ENCODE measurements at regions not wholly inside any gene's neighbourhood (a gene's known extent, or its start where the extent isn't known, plus 50 kb on each side); places are given as distances from the start of the nearest gene placed in this dataset.

DNA sequence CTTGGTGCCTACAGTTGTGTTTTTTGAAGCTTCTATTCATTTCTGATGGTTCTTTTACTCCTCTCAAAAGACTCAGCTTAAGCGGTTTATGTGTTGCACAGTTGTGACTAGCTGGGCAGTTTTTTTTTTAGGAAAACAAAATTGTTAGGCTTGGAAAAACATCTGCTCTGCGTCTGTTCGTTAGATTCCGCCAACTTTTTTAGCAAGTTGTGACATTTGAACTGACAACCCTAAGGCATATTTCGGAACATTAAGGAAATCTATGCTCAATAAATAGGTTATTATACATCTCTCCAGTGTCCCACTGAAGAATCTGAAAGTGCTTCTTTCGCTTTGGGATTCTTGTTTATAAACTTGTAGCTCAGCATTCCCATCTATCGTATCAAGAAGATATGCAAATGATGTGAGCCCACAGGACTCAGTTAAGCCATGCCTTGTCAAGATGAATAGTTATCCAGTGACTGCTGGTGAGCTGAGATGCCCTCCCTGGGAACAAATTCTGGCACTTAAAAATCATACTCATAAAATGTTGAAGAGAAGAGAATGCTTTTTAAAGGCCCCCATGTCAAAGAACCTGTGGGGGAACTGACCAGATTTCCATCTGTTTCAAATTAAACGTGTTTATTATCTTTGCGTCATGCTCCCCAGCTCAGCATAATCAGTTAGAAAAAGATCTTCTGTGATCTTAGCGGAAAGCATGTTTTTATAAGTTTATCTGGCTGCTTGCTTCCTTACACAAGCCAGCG lies 109.0 kb upstream of the FAM20A start:
- H3K27ac ChIP-seq (ENCODE audit: control insufficient read depth, insufficient read depth): no peak overlapping the region
- H3K79me2 ChIP-seq (ENCODE audit: control insufficient read depth, insufficient read depth, low read length): no peaks in the 10 kb centered on the region
- no TSS peak for BruUV-seq (replicated peaks)
- intact Hi-C loops (cut with micrococcal nuclease; ENCODE audit: unreplicated experiment) (no loop called here), in situ Hi-C loops (cut with MboI) (no loop called here)
- H2AFZ ChIP-seq (ENCODE audit: control insufficient read depth, low read depth, low read length): no peak overlapping the region
- DNase-seq (ENCODE audit: low read depth, low spot score) (no peak), ATAC-seq (no peak), FAIRE-seq (no peak)
- H3K36me3 ChIP-seq (ENCODE audit: control insufficient read depth in 2 of 2, insufficient read depth in 2 of 2, low read length in 1 of 2): no peaks in the 10 kb centered on the region
- RAD21 ChIA-PET (ENCODE audit: unreplicated experiment): no interaction called here
- POLR2A ChIA-PET: no interaction called here
- CTCF ChIA-PET: interaction anchor here (0.9 kb wide), 1 partner anchor 62 kb away, joined by 3 read pairs; no protein-coding TSS in a partner anchor
- H3K9me3 ChIP-seq (replicated peaks; ENCODE audit: control insufficient read depth, insufficient read depth, low read length): no peaks in the 10 kb centered on the region
- no peak overlapping the region for H3K4me3 ChIP-seq
- no peaks in the 10 kb centered on the region for H4K20me1 ChIP-seq (ENCODE audit: control insufficient read depth, insufficient read depth)
- H3K4me2 ChIP-seq (ENCODE audit: control insufficient read depth, insufficient read depth): no peak overlapping the region
- SMC1A ChIA-PET (ENCODE audit: uncharacterized antibody, unreplicated experiment): interaction anchor here (1.2 kb wide), 1 partner anchor 9 kb away, joined by 3 read pairs; no protein-coding TSS in a partner anchor
- no peaks in the 10 kb centered on the region; a peak in 1 of 4 replicates for H3K27me3 ChIP-seq (replicated peaks in 1 of 2; ENCODE audit: control insufficient read depth in 2 of 2, insufficient read depth in 2 of 2, low read length in 1 of 2)
- H3K4me1 ChIP-seq (ENCODE audit: control insufficient read depth, insufficient read depth, low read length): no peaks in the 10 kb centered on the region
- TF ChIP-seq SIX5 (IDR thresholded peaks at IDR 0.05; ENCODE audit: low read depth, low read length, severe bottlenecking) (no peak), TCF3 (IDR thresholded peaks at IDR 0.05; ENCODE audit: borderline replicate concordance, insufficient read depth, low read depth, low read length) (no peak), HCFC1 (IDR thresholded peaks at IDR 0.05; ENCODE audit: low read length) (no peak), JUND (IDR thresholded peaks at IDR 0.05; ENCODE audit: low read depth, low read length) (no peak), HDGF (IDR thresholded peaks at IDR 0.05) (no peak), MYB (IDR thresholded peaks at IDR 0.05; ENCODE audit: borderline replicate concordance, low read depth, low read length) (no peak), FOS (IDR thresholded peaks at IDR 0.05; ENCODE audit: borderline replicate concordance, extremely low read depth, insufficient read length) (no peak), TBL1XR1 (IDR thresholded peaks at IDR 0.05; ENCODE audit: low read depth, low read length) (no peak), KLF5 (IDR thresholded peaks at IDR 0.05; ENCODE audit: partially characterized antibody) (no peak)
- TF ChIP-seq, protein P1, sequence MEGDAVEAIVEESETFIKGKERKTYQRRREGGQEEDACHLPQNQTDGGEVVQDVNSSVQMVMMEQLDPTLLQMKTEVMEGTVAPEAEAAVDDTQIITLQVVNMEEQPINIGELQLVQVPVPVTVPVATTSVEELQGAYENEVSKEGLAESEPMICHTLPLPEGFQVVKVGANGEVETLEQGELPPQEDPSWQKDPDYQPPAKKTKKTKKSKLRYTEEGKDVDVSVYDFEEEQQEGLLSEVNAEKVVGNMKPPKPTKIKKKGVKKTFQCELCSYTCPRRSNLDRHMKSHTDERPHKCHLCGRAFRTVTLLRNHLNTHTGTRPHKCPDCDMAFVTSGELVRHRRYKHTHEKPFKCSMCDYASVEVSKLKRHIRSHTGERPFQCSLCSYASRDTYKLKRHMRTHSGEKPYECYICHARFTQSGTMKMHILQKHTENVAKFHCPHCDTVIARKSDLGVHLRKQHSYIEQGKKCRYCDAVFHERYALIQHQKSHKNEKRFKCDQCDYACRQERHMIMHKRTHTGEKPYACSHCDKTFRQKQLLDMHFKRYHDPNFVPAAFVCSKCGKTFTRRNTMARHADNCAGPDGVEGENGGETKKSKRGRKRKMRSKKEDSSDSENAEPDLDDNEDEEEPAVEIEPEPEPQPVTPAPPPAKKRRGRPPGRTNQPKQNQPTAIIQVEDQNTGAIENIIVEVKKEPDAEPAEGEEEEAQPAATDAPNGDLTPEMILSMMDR (IDR thresholded peaks at IDR 0.05 in 2 of 3, conservative IDR thresholded peaks at IDR 0.05 in 1 of 3; ENCODE audit: control insufficient read depth in 2 of 3, extremely low read depth in 1 of 3, insufficient read depth in 1 of 3, low read depth in 3 of 3, low read length in 3 of 3): no peak
- TF ChIP-seq, protein P2, sequence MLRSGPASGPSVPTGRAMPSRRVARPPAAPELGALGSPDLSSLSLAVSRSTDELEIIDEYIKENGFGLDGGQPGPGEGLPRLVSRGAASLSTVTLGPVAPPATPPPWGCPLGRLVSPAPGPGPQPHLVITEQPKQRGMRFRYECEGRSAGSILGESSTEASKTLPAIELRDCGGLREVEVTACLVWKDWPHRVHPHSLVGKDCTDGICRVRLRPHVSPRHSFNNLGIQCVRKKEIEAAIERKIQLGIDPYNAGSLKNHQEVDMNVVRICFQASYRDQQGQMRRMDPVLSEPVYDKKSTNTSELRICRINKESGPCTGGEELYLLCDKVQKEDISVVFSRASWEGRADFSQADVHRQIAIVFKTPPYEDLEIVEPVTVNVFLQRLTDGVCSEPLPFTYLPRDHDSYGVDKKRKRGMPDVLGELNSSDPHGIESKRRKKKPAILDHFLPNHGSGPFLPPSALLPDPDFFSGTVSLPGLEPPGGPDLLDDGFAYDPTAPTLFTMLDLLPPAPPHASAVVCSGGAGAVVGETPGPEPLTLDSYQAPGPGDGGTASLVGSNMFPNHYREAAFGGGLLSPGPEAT (IDR thresholded peaks at IDR 0.05; ENCODE audit: low read depth): no peak
- TF ChIP-seq, protein P3, sequence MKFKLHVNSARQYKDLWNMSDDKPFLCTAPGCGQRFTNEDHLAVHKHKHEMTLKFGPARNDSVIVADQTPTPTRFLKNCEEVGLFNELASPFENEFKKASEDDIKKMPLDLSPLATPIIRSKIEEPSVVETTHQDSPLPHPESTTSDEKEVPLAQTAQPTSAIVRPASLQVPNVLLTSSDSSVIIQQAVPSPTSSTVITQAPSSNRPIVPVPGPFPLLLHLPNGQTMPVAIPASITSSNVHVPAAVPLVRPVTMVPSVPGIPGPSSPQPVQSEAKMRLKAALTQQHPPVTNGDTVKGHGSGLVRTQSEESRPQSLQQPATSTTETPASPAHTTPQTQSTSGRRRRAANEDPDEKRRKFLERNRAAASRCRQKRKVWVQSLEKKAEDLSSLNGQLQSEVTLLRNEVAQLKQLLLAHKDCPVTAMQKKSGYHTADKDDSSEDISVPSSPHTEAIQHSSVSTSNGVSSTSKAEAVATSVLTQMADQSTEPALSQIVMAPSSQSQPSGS (IDR thresholded peaks at IDR 0.05; ENCODE audit: low read length): no peak
- WGBS (ENCODE audit: insufficient coverage, insufficient replicate concordance, low lambda C conversion rate, missing lambda C conversion rate): 54% methylated on average over 11 of the region's 11 CpGs
- no peak overlapping the region for H3K9ac ChIP-seq (ENCODE audit: control insufficient read depth, insufficient read depth, low read length)
